ENCODE measurements at regions not wholly inside any gene's neighbourhood (a gene's known extent, or its start where the extent isn't known, plus 50 kb on each side); places are given as distances from the start of the nearest gene placed in this dataset.
"Not testable (repeated sequence)": the region's sequence is repeated elsewhere in the genome, so short reads cannot be mapped to it uniquely, and the experiment has no call there.

DNA sequence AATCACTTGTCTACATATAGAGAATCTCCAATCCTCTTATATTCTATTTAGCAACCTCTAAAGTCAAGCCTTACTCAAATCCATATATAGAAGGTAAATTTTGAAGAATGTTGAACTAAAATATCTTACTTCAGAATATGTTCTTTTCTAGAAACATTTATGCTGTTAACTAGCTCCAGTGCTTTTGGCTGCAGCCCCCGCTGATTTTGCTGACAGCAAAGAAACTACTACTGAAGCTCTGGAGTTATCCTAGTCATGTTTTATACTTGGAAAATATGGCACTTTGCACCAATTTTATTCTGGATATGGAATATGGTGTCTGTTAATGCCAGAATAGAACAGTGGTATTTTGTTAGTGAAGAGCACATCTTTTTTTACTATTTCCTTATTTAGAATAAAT is 212.4 kb upstream of the FSIP2 start:
- DNase-seq, result no peak

DNA sequence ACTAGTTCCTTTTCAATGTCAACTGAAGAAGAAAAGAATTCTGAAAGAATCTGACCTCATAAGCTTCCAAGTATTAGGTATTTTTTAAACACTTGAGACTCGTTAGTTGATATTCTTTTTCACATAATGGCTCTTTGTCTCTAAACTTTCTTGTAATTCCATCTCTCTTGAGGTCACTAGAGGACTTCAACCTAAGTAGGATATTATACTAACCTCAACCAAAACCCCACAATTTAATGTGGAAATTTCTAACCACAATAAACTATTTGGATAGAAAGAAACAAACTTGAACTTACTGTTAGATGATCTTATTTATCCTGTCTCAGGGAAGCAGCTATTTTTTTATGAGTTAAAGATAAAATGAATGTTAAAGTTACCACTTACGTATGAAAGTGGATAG is 206.9 kb upstream of the FSIP2 start:
- DNase-seq, result no peak

- no peak for DNase-seq
These were observed 200.9 kb upstream of the FSIP2 start for GRCh38 chr2:185537689-185538088.

DNA sequence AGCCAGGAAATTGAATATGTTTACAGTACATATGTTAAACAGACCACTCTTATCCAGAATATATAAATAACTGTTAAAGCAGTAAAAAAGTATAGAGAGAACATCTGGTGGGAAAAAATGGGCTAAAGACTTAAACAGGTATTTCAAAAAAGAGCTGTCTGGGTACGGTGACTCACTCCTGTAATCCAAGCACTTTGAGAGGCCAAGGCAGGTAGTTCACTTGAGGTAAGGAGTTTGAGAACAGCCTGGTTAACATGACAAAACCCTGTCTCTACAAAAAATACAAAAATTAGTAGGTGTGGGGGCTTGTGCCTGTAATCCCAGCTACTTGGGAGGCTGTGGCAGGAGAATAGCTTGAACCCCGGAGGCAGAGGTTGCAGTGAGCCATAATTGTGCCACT is 171.4 kb upstream of the FSIP2 start:
- no peak for DNase-seq

DNA sequence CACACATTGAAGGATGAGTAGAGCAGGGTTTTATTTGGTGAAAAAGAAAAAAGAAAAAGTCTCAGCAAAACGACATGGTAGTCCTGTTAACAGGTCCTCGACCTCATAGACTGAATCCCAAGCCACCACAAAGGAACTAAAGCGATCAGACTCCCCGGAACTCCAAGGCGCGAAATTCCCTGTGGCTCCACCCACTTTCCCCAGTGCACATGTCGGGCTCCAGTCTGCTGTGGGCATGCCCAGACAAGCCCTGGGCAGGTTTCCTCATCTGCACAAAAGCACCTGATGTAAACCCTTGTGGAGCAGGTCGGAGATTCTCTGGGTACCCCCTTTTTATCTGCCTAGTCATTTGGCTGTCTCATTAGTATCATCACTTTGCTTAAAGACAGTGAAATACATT is 170.7 kb upstream of the FSIP2 start:
- no peak for DNase-seq

GRCh38 chr2:185578322-185578721 is 160.3 kb upstream of the FSIP2 start:
- DNase-seq, result no peak

DNA sequence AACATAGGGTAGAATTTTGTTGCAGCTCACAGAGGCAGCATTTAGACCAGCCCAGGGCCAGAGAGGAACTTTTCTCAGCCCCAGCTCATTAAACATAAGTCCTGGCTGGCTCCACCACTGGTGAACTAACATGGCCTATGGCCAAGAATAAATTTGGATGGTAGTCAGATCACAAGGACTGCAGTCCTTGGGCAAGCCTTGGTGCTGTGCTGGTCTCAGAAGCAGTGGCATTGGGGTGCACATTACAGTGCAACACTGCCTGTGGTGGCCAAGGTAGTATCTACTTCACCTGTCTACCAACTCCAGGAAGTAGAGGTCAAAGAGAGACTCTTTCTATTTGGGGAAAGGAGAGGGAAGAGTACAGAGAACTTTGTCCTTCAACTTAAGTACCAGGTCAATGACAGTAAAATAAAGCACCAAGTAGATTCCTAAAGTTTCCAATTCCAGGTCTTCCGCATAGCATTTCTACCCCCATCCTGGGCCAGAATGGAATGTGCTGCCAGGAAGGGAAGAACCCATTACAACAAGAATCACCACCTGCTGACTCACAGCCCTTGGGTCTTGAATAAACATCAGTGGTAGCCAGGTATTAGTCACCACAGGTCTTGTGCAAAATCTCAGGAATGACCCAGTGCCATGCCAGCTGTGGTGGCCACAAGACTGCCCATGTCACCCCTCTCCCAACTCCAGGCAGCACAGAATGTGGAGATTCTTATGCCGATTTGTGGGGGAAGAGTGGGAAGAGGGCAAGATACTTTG is 155.4 kb upstream of the FSIP2 start:
- DNase-seq, result no peak

DNA sequence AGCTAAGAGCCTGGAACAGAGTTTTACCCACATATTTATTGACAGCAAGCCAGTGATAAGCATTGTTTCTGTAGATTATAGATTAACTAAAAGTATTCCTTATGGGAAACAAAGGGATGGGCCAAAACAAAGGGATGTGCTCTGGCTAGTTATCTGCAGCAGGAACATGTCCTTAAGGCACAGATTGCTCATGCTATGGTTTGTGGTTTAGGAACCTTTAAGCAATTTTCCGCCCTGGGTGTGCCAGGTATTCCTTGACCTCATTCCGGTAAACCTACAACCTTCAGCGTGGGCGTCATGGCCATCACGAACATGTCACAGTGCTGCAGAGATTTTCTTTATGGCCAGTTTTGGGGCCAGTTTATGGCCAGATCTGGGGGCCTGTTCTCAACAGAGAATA is 153.4 kb upstream of the FSIP2 start:
- DNase-seq, result not testable (repeated sequence)

DNA sequence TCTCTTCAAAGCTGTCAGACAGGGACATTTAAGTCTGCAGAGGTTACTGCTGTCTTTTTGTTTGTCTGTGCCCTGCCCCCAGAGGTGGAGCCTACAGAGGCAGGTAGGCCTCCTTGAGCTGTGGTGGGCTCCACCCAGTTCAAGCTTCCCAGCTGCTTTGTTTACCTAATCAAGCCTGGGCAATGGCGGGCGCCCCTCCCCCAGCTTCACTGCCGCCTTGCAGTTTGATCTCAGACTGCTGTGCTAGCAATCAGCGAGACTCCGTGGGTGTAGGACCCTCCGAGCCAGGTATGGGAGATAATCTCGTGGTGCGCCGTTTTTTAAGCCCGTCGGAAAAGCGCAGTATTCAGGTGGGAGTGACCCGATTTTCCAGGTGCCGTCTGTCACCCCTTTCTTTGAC is 147.3 kb upstream of the FSIP2 start:
- DNase-seq, result not testable (repeated sequence)

DNA sequence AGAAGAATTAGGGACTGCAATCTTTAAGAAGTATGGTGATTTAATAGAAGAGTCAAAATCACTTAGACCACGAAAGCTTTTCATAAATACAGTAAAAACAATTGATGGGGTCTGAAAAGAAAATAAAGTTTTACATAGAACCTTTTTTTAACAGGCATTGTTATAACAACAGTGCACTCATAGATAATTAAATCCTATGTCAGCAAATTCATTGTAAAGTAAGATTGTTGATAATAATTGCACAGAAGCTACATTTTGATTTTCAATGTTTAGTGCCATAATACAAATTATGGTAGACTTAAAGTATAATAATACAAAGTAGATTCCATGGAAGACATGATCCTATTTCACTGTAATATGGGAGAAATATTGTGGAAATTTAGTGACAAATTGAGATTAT is 130.7 kb upstream of the FSIP2 start:
- no peak for DNase-seq

- no peak for DNase-seq
These were observed 129.8 kb upstream of the FSIP2 start for GRCh38 chr2:185608799-185609198.

DNA sequence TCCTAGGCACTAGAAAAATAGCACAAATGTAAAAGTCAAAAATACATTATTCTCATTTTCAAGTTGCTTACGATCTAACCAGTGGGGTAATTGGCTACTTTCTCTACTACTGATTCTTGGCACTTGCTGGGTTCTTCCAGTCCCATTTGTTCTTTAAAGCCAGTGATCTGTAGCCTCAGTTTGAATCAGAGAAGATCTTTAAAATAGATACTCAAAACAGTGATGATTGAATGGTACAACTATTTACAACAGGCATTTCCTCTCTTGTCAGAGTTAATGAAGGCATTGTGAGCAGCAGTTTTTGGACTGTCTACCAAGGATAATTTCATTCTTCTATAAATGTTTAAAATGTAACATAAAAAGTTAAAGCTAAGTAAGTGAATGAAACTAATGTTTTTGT is 128.3 kb upstream of the FSIP2 start:
- DNase-seq, result no peak

DNA sequence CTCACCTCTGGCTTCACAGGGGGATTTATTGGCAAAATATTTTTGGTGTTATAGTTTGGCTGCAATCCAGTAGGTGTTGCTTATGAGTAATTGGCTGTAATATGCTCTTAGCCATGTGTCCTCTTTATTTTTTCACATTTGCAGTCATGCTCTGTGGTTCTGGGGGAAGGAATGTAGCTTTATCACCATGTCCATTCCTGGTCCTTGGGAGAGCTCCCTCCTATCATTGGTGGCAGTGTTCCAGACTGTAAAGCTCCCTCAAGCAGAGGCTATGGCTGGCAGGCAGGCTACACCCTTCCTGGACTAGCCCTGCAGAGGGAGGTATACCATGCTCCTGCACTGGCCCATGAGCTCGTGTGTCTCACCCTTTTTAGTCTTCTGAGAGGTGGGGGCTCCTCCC is 120.0 kb upstream of the FSIP2 start:
- DNase-seq, result no peak

- no peak for DNase-seq
These were observed 113.0 kb upstream of the FSIP2 start for GRCh38 chr2:185625604-185626003.

DNA sequence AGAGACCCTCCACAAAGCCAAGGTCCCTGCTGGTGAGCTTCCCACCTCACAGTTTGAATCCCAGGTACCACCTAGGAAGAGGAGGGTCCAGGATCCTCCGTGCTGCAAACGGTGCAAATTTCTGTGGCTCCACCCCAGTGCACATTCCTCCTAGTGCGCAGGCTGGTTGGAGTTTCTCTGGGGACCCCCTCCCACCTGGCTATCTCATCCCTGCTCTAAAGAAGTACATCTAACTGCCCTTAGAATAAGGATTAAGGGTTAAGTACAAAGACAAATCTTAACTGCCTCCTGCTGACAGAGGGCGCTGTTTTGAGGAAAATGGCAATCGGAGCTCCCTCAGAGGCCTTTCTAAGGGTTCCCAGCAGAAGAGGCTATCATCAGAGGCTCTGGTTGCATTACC is 109.6 kb upstream of the FSIP2 start:
- no peak for DNase-seq

- no peak for DNase-seq
These were observed 105.0 kb upstream of the FSIP2 start for GRCh38 chr2:185633621-185634020.

GRCh38 chr2:185638771-185639170 is 99.8 kb upstream of the FSIP2 start:
- no peak for DNase-seq

- no peak for DNase-seq
These were observed 98.0 kb upstream of the FSIP2 start for GRCh38 chr2:185640588-185640987.

DNA sequence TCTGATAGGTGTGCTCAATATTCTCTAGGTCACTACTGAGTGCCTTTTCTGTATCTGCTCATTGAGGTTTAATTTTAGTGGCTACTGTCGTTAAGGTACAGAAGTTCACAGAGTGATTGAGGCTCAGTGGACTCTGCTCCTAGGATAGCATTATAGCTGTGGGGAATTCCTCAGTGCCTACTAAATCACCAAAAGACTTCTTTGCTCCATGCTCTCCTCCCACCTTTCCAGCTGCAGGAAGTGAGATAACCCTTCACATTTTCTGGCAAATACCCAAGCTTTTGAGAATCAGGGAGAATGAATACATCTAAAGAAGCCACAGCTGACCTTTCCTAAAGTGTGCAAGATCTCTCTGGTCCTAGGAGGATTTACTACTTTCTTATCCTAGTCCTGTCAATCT is 95.2 kb upstream of the FSIP2 start:
- DNase-seq, result no peak

GRCh38 chr2:185644828-185645227 is 93.8 kb upstream of the FSIP2 start:
- no peak for DNase-seq

DNA sequence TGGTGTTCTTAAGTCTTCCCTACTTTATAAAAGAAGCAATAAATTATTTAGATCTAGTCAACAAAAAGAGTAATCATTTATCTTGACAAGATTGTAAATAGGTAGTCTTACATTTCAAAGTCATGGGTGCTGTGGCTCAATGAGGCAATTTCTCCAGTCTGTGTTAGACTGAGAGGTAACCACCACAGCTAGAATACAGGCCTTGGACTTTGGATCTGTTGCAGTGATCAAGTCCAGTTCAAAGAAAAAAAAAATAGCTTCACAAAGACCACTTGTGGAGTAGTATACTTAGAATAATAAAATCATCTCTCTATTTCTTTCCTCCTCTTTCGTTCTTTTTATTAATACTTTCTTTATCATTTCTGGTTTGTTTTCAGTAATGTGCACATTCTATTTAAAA is 93.1 kb upstream of the FSIP2 start:
- DNase-seq, result no peak

- no peak for DNase-seq
These were observed 79.9 kb upstream of the FSIP2 start for GRCh38 chr2:185658750-185659149.

GRCh38 chr2:185663811-185664210 is 74.8 kb upstream of the FSIP2 start:
- no peak for DNase-seq

DNA sequence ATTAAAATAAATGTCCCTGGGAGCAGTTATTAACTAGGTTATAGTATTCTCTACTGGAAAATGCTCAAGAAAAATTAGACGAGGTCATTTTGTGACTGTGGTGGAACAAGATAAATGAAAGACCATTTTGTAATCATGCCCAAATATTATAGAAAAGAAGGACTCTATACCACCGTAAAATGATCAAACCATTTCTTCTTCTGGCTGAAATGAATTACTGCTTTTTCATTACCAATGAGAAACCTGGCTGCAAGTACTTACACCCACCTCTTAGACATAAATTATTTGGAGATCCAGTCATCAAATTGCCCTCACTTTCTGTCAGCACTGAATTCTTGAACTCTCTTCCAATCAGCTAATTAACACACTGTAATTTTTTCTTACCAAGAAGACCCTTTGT is 74.2 kb upstream of the FSIP2 start:
- no peak for DNase-seq

GRCh38 chr2:185665251-185665814 is 73.3 kb upstream of the FSIP2 start:
- DNase-seq, result no peak

Measured in CD4-positive, alpha-beta T cell treated with Interleukin-15 for 1 hour (primary cell).